HepG2 (cell line): ENCODE measurements at regions not wholly inside any gene's neighbourhood (a gene's known extent, or its start where the extent isn't known, plus 50 kb on each side); places are given as distances from the start of the nearest gene placed in this dataset.

Source experiments
- ATF3 ChIP-seq: sonication (generic); formaldehyde crosslinking; IDR thresholded peaks from 2 replicates; pipeline ENCODE4 v1.4.0; 2020; ENCODE audit warnings: missing genetic modification reagents
- ATRX ChIP-seq: sonication (generic); formaldehyde crosslinking; IDR thresholded peaks from 2 replicates; pipeline ENCODE4 v1.4.0; 2020; ENCODE audit warnings: missing genetic modification reagents, borderline replicate concordance
- FOSL1 ChIP-seq: sonication (generic); formaldehyde crosslinking; IDR thresholded peaks from 2 replicates; pipeline ENCODE4 v1.9.0; 2021; ENCODE audit warnings: missing genetic modification reagents, borderline replicate concordance
- JARID2 ChIP-seq: sonication (generic); formaldehyde crosslinking; IDR thresholded peaks from 2 replicates; pipeline ENCODE4 v1.8.1; 2023; ENCODE audit warnings: missing genetic modification reagents, inconsistent platforms; ENCODE audit not compliant: insufficient replicate concordance
- POLR2AphosphoS5 ChIP-seq: IDR thresholded peaks from 2 replicates; pipeline ENCODE4 v1.6.1; 2012; ENCODE audit warnings: low read depth, low read length
- SALL2 ChIP-seq: sonication (generic); formaldehyde crosslinking; IDR thresholded peaks from 2 replicates; pipeline ENCODE4 v1.8.1; 2023; ENCODE audit warnings: mild to moderate bottlenecking, missing genetic modification reagents, inconsistent platforms
- SNAPC4 ChIP-seq: sonication (generic); formaldehyde crosslinking; IDR thresholded peaks from 2 replicates; pipeline ENCODE4 v1.4.0; 2020; ENCODE audit warnings: mild to moderate bottlenecking, missing genetic modification reagents
- SP5 ChIP-seq: IDR thresholded peaks from 2 replicates; pipeline ENCODE4 v1.6.1; 2016; ENCODE audit warnings: low read depth, borderline replicate concordance
- TF ChIP-seq, protein P1 (sequence below): sonication (generic); formaldehyde crosslinking; IDR thresholded peaks from 2 replicates; pipeline ENCODE4 v1.5.0; 2020; ENCODE audit warnings: mild to moderate bottlenecking, missing genetic modification reagents, moderate library complexity

DNA sequence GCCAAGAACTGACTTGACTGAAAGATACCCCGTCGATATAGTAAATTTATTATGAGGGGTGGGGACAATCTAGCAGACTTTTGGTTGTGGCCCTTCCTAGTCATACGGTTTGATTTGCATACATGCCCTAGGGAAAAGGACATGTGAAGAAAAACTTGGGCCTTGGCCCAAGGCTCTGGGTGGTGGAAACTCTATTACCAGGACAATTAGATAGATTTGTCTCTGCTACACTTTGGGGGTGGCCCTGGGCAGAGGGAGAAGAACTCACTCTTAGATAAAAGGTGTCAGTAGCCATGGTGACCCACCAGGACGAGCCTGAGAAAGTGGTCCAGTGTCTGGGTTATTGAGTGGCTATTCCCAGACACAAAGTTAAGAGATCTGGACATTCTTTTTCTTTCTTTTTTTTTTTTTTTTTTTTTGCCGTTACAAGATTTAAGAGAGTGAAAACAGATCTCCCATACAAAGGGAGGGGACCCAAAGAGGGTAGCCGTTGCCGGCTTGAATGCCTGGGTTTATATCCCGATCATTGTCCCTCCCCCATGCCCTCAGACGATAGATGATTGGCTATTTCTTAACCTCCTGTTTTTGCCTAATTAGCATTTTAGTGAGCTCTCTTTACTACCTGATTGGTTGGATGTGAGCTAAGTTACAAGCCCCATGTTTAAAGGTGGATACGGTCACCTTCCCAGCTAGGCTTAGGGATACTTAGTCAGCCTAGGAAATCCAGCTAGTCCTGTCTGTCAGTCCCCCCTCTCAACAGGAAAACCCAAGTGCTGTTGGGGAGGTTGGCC is 96.4 kb upstream of the SMAD3 start:
- TF ChIP-seq ATRX (CRISPR knock-in tag) (no peak), FOSL1 (no peak), POLR2AphosphoS5 (no peak), ATF3 (CRISPR knock-in tag) (no peak), SNAPC4 (CRISPR knock-in tag) (no peak), JARID2 (CRISPR knock-in tag) (no peak), SALL2 (CRISPR knock-in tag) (no peak), SP5 (CRISPR knock-in tag) (no peak)
- TF ChIP-seq, protein P1, sequence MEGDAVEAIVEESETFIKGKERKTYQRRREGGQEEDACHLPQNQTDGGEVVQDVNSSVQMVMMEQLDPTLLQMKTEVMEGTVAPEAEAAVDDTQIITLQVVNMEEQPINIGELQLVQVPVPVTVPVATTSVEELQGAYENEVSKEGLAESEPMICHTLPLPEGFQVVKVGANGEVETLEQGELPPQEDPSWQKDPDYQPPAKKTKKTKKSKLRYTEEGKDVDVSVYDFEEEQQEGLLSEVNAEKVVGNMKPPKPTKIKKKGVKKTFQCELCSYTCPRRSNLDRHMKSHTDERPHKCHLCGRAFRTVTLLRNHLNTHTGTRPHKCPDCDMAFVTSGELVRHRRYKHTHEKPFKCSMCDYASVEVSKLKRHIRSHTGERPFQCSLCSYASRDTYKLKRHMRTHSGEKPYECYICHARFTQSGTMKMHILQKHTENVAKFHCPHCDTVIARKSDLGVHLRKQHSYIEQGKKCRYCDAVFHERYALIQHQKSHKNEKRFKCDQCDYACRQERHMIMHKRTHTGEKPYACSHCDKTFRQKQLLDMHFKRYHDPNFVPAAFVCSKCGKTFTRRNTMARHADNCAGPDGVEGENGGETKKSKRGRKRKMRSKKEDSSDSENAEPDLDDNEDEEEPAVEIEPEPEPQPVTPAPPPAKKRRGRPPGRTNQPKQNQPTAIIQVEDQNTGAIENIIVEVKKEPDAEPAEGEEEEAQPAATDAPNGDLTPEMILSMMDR (CRISPR knock-in tag), result no peak
